OCI-LY3 (cell line): ENCODE measurements at regions not wholly inside any gene's neighbourhood (a gene's known extent, or its start where the extent isn't known, plus 50 kb on each side); places are given as distances from the start of the nearest gene placed in this dataset.

Experiments used
- H2AFZ ChIP-seq: fragments of 200-600, 300-600 bp; shearing (Covaris generic); 2 replicates; pipeline ENCODE4 v1.6.0; 2014; ENCODE audit warnings: antibody characterized with exemption, low read depth, low read length
- H3K27ac ChIP-seq: fragments of 200-600, 300-600 bp; sonication (generic); 2 replicates; pipeline ENCODE4 v1.5.1; 2014; ENCODE audit warnings: mild to moderate bottlenecking, low read length, moderate library complexity, mixed read lengths
- H3K27me3 ChIP-seq: fragments of 200-600, 300-600 bp; sonication (generic); 2 replicates; pipeline ENCODE4 v1.6.1; 2014; ENCODE audit warnings: low read depth, low read length, mixed read lengths
- H3K36me3 ChIP-seq: fragments of 200-600, 300-600 bp; sonication (generic); replicated peaks from 2 replicates; pipeline ENCODE3; 2014; ENCODE audit warnings: low read depth, low read length, mixed read lengths
- H3K4me1 ChIP-seq: fragments of 300-600, 200-600 bp; sonication (generic); 2 replicates; pipeline ENCODE4 v1.6.1; 2014; ENCODE audit warnings: low read length, mixed read lengths
- H3K4me2 ChIP-seq: fragments of 200-600, 300-600 bp; sonication (generic); 2 replicates; pipeline ENCODE4 v1.6.1; 2014; ENCODE audit warnings: low read length, mixed read lengths
- H3K4me3 ChIP-seq: fragments of 300-600, 200-600 bp; sonication (generic); 2 replicates; pipeline ENCODE4 v1.5.1; 2014; ENCODE audit warnings: antibody characterized with exemption, mild to moderate bottlenecking, low read length, moderate library complexity
- H3K79me2 ChIP-seq: fragments of 300-600, 200-600 bp; shearing (Covaris generic); 2 replicates; pipeline ENCODE4 v1.6.1; 2014; ENCODE audit warnings: mild to moderate bottlenecking, low read length, mixed read lengths
- H3K9ac ChIP-seq: fragments of 300-600, 200-600 bp; shearing (Covaris generic); 2 replicates; pipeline ENCODE4 v1.6.0; 2014; ENCODE audit warnings: mild to moderate bottlenecking, low read length, moderate library complexity
- H3K9me3 ChIP-seq: fragments of 200-600, 300-600 bp; shearing (Covaris generic); 2 replicates; pipeline ENCODE4 v1.6.1; 2014; ENCODE audit warnings: low read length, mixed read lengths; ENCODE audit not compliant: insufficient read depth
- H4K20me1 ChIP-seq: fragments of 200-600, 300-600 bp; sonication (generic); 2 replicates; pipeline ENCODE4 v1.6.1; 2016; ENCODE audit warnings: low read length, mixed read lengths; ENCODE audit not compliant: insufficient read depth
- CTCF ChIP-seq: fragments of 200-600, 300-600 bp; sonication (generic); IDR thresholded peaks from 2 replicates; pipeline ENCODE4 v1.5.1; 2014; ENCODE audit warnings: antibody characterized with exemption, low read length, low read depth
- EZH2phosphoT487 ChIP-seq: fragments of 200-600 bp; shearing (Covaris generic); IDR thresholded peaks from 2 replicates; pipeline ENCODE4 v1.6.1; 2018; ENCODE audit warnings: antibody characterized with exemption, mixed run types, low read depth

- TF ChIP-seq CTCF, result no peak
- TF ChIP-seq EZH2phosphoT487, result no peak
- Histone ChIP-seq H3K4me2 (no peak overlapping the region), H3K79me2 (no peaks in the 10 kb centered on the region), H3K9ac (no peak overlapping the region), H3K4me3 (no peak overlapping the region), H3K27me3 (peaks cover 5% of the 10 kb centered on the region; the same call in 1 of the 2 replicates), H4K20me1 (no peaks in the 10 kb centered on the region), H3K36me3 (no peaks in the 10 kb centered on the region), H3K4me1 (no peaks in the 10 kb centered on the region), H3K9me3 (no peaks in the 10 kb centered on the region), H3K27ac (no peak overlapping the region), H2AFZ (no peak overlapping the region)
These were observed 551.7 kb upstream of the CFAP20DC start for GRCh38 chr3:59601486-59601885.

- no peak overlapping the region for H3K4me2 ChIP-seq
- no peak overlapping the region for H3K27ac ChIP-seq
- no peak overlapping the region for H3K9ac ChIP-seq
- H3K36me3 ChIP-seq, result no peaks in the 10 kb centered on the region
- H3K4me1 ChIP-seq, result no peaks in the 10 kb centered on the region
- peaks cover 5% of the 10 kb centered on the region; the same call in 1 of the 2 replicates for H3K27me3 ChIP-seq
- no peaks in the 10 kb centered on the region for H3K9me3 ChIP-seq
- H3K4me3 ChIP-seq, result no peak overlapping the region
- H3K79me2 ChIP-seq, result no peaks in the 10 kb centered on the region
- H2AFZ ChIP-seq, result no peak overlapping the region
- TF ChIP-seq CTCF (no peak), EZH2phosphoT487 (no peak)
- no peaks in the 10 kb centered on the region for H4K20me1 ChIP-seq
These were observed 550.8 kb upstream of the CFAP20DC start for GRCh38 chr3:59600631-59601030.

GRCh38 chr3:59596741-59597140, 546.9 kb upstream of the CFAP20DC start:
- H3K9ac ChIP-seq, result no peak overlapping the region
- H3K27ac ChIP-seq, result no peak overlapping the region
- no peaks in the 10 kb centered on the region for H3K36me3 ChIP-seq
- no peaks in the 10 kb centered on the region for H3K79me2 ChIP-seq
- H4K20me1 ChIP-seq, result no peaks in the 10 kb centered on the region
- no peak overlapping the region for H2AFZ ChIP-seq
- H3K4me3 ChIP-seq, result no peak overlapping the region
- no peaks in the 10 kb centered on the region for H3K4me1 ChIP-seq
- no peaks in the 10 kb centered on the region for H3K9me3 ChIP-seq
- H3K27me3 ChIP-seq, result peaks cover 8% of the 10 kb centered on the region; the same call in 1 of the 2 replicates
- no peak overlapping the region for H3K4me2 ChIP-seq
- TF ChIP-seq EZH2phosphoT487 (no peak), CTCF (no peak)

- Histone ChIP-seq H3K9ac (no peak overlapping the region), H3K4me1 (no peaks in the 10 kb centered on the region), H3K27me3 (peaks cover 13% of the 10 kb centered on the region; the same call in 1 of the 2 replicates), H3K9me3 (no peaks in the 10 kb centered on the region), H3K4me3 (no peak overlapping the region), H3K4me2 (no peak overlapping the region), H3K36me3 (no peaks in the 10 kb centered on the region), H4K20me1 (no peaks in the 10 kb centered on the region), H3K27ac (no peak overlapping the region), H2AFZ (no peak overlapping the region), H3K79me2 (no peaks in the 10 kb centered on the region)
- TF ChIP-seq CTCF (no peak), EZH2phosphoT487 (no peak)
These were observed 546.0 kb upstream of the CFAP20DC start for GRCh38 chr3:59595830-59596229.
